Right forelimb (tissue), 1 donor: ENCODE measurements at regions not wholly inside any gene's neighbourhood (a gene's known extent, or its start where the extent isn't known, plus 50 kb on each side); places are given as distances from the start of the nearest gene placed in this dataset.
A peak's percentile ranks its signal among the peaks of the same experiment; 100 is the strongest.

Source experiments
- DNase-seq: peaks from one replicate; pipeline ENCODE4 v3.0.0-alpha.2; 2018

GRCh38 chr10:130466271-130466997 lies 330.2 kb downstream of the GLRX3 start:
- DNase-seq = no peak

DNA sequence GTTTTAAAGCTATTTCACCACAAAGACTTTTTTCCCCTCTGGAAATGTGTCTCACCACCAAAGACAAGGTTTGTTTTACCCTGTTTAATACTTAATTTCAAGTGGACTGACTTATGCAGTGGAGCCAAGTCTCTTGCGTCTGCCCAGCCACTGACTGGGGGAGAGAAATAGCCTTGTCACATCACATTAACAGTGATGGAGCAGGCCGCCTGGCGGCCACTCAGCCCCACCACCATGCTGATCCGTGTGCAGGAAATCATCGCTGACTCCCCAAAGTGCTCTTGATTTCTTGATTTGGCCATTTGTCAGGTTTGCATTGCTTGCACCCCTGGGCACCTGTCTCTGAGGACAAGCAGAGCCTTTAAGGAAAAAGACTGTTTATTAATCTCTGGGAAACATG lies 334.1 kb downstream of the GLRX3 start:
- DNase-seq = no peak

- DNase-seq = no peak
Observed at GRCh38 chr10:130470973-130471372, 334.8 kb downstream of the GLRX3 start.

- DNase-seq = no peak
Observed at GRCh38 chr10:130471486-130471885, 335.3 kb downstream of the GLRX3 start.

DNA sequence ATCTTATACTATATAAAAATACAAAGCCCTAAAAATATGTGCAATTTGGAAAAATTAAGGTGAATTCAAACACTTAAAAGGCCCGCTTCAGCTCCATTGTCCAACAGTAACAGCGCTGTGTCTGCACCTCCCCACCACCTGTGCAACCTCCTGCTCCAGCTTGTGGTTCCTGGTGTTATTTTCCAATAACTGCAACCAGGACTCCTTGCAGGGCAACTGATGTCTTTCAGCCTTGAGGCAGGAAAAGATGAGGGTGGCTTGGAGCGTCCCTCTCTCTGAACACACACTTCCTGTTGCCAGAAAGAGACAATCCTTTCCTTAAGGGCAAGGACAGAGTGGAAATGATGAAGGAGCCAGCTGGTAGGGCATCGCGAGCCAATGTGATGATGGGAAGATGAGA lies 336.0 kb downstream of the GLRX3 start:
- no peak for DNase-seq

GRCh38 chr10:130474591-130474990 lies 338.4 kb downstream of the GLRX3 start:
- DNase-seq = no peak

- DNase-seq = no peak
Observed at GRCh38 chr10:130477360-130477759, 341.2 kb downstream of the GLRX3 start.

DNA sequence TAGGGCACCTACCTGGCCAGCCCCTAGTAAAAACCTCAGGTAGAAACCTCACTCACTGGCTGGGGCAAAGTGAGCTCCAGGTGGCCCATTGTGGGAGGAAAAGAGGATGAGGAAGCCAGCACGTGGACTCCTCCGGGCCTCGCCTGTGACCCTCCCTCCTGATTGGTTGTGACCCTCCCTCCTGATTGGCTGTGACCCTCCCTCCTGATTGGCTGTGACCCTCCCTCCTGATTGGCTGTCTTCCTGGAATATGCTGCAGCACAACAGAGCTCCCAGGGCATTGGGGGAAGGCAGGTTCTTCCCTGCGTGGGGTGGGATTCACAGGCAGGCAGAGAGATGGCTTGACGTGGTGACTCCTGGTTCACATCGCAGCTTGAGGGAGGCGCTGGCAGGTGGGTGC lies 343.0 kb downstream of the GLRX3 start:
- DNase-seq = no peak

DNA sequence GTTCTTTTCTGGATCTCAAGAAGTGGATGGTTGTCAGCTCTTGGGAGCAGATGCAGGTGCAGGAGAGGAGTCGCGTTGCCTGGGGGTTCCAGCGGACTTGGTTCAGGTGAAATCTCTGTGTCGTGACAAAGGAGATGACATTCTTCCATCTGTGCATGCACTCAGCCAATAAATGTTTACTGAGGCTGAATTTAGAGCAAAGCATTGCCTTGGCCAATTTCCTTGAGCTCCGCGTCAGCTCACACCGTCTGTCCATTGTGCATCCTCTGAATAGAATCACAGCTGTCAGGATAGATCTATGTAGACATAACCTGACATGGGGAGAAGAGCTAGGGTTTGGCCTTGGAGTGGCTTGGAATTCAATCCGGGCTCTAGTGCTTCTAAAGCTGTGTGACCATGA lies 343.7 kb downstream of the GLRX3 start:
- no peak for DNase-seq

- no peak for DNase-seq
Observed at GRCh38 chr10:130480491-130480890, 344.3 kb downstream of the GLRX3 start.

DNA sequence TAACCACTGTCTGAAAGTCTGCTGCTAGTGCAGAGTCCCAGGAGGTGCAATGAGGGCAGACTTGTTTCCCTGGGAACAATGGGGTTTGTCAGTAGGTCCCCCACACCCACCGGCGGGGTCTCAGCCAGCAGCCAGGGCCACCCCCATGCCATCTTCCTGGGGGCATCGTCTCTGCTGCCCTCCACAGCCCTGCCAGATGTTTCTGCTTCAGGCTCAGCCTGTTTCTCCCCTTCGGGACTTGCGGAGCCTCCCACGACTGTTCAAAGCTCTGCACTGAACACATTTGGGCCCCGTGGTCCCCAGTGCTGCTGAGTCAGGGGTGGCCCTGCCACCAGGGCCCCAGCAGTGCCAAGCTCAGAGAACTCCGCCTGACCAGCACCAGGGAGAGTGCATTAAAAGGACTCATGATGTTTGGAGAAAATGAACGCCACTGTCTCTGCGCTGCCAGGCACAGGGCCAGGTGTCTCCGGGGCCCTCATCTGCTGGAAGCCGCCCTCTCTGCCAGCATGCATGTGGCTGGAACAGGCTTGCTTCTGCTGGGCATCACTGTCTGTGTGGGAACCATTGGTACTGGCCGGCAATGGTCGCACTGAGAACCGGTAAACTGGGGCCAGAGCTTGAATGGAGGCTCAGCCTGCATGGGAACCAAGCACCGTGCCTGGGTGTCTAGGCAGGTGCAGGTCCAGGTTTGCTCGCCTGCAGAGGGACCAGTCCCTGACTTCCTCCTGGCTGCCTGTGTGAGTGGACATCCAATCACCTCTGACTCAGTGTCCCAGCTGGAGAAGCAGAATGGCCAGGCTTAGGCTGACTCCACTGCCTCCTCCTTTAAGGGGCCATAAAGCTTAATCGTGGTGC lies 345.1 kb downstream of the GLRX3 start:
- DNase-seq = no peak

DNA sequence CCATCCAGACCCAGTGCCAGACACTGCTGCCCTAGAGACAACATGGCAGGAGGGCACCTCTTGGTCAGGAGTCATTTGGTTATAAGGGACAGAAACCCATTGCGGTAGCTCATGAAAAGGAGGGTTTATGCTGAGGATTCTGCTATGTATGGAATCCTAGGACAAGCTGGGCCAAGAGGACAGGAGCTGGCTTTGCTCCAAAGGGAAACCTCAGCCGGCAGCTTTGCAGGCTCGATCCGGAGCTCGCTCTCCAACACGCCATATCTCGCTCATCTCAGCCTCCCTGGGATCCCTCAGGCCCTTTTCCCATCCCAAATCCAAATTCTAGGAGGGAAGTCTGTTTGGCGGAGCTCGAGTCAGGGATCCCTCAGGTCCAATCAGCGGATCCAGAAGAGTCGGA lies 345.7 kb downstream of the GLRX3 start:
- DNase-seq = no peak

DNA sequence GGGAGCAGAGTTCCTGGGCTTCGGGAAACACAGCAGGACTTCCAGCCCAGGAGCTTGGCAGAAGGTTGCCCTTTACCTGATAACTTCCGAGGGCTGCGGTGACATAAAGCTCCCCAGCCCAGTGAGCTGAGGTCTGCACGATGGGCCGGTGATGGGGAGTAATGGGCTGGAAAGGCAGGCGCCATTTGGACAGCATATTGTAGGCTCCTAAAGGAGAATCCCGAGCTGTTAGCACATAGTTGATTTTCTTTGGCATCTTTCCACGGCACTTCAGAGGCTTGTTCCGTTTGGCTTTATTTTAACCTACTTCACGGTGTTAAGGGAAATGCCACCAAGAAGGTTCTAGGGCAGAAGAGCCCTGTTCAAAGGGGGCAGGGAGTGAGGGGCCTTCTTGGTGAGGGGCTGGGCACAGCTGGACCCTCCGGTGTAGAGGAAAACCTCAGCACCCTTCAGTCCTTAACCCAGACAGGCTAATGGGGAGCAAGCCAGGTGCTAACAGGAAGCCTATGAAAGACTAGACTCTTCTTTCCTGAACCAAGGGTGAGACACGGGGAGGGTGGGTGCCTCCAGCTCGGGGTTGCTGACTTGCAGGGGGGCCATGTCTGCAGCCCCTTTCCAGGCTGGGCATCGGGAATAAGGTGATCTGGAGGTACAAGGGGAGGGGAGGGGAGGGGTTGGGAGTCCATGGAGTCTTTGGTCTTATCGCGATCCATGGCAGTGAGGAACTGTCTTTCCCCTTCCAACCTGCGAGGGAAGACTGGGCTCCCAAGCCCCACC lies 347.7 kb downstream of the GLRX3 start:
- peak; percentile 38 for DNase-seq

GRCh38 chr10:130484468-130485180 lies 348.4 kb downstream of the GLRX3 start:
- DNase-seq = no peak

- DNase-seq = peak; percentile 13
Observed at GRCh38 chr10:130485236-130485957, 349.2 kb downstream of the GLRX3 start.

GRCh38 chr10:130485958-130486895 lies 350.0 kb downstream of the GLRX3 start:
- peak; percentile 21 for DNase-seq

GRCh38 chr10:130486906-130487305 lies 350.7 kb downstream of the GLRX3 start:
- DNase-seq = peak; percentile 12

GRCh38 chr10:130487566-130487965 lies 351.4 kb downstream of the GLRX3 start:
- DNase-seq = peak; percentile 27

- DNase-seq = peak; percentile 22
Observed at GRCh38 chr10:130489891-130490290, 353.7 kb downstream of the GLRX3 start.

- peak; percentile 38 for DNase-seq
Observed at GRCh38 chr10:130491011-130491692, 355.0 kb downstream of the GLRX3 start.
